Esophagus squamous epithelium (tissue), 4 donors: ENCODE measurements at regions not wholly inside any gene's neighbourhood (a gene's known extent, or its start where the extent isn't known, plus 50 kb on each side); places are given as distances from the start of the nearest gene placed in this dataset.

Experiments used
- CTCF ChIP-seq, 6 experiments: fragments of 450-650 bp in 4 of 6; fragments of 200-600 bp in 2 of 6; sonication (generic) in 2 of 6; IDR thresholded peaks; one replicate each; pipeline ENCODE4 v1.5.1; 2016 to 2019; ENCODE audit warnings: antibody characterized with exemption in 6 of 6, mild to moderate bottlenecking in 4 of 6, moderate library complexity in 4 of 6
- POLR2A ChIP-seq, 4 donors: fragments of 450-650 bp; IDR thresholded peaks; one replicate each; pipeline ENCODE4 v1.6.1; 2017; ENCODE audit warnings: antibody characterized with exemption in 4 of 4, mild to moderate bottlenecking in 4 of 4, moderate library complexity in 3 of 4

DNA sequence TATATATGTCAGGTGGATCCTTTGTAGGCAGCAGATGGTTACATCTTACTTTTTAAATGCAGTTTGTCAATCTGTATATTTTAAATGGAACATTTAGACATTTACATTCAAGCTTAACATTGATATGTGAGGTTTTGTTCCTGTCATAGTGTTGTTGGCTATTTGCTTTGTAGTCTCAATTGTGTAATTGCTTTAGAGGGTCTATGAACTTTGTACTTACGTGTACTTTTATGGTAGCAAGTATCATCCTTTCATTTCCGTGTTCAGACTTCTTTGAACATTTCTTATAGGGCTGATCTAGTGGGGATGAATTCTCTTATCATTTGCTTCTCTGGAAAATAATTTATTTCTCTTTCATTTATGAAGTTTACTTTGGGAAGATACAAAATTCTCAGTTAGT is 656.0 kb downstream of the OTOL1 start:
- TF ChIP-seq POLR2A (IDR thresholded peaks at IDR 0.05) (no peak), CTCF (IDR thresholded peaks at IDR 0.05) (no peak)
